Mesothelial cell of epicardium (in vitro differentiated cells): ENCODE measurements at regions not wholly inside any gene's neighbourhood (a gene's known extent, or its start where the extent isn't known, plus 50 kb on each side); places are given as distances from the start of the nearest gene placed in this dataset.
A peak's percentile ranks its signal among the peaks of the same experiment; 100 is the strongest.
"Not testable (repeated sequence)": the region's sequence is repeated elsewhere in the genome, so short reads cannot be mapped to it uniquely, and the experiment has no call there.

Experiments used
- DNase-seq, 2 experiments: peaks; one replicate each; pipeline ENCODE4 v3.0.0; 2021; ENCODE audit warnings: low spot score in 2 of 2; ENCODE audit not compliant: unreplicated experiment in 2 of 2
- H3K27ac Mint-ChIP-seq: 2 replicates; pipeline ENCODE4 v1.8.0; 2021; ENCODE audit warnings: mixed read lengths
- H3K27me3 Mint-ChIP-seq: 2 replicates; pipeline ENCODE4 v1.8.0; 2021; ENCODE audit warnings: low read depth, mixed read lengths
- H3K36me3 Mint-ChIP-seq: 2 replicates; pipeline ENCODE4 v1.8.0; 2021; ENCODE audit warnings: mixed read lengths
- H3K4me1 Mint-ChIP-seq: 2 replicates; pipeline ENCODE4 v1.8.0; 2021; ENCODE audit warnings: mixed read lengths
- H3K4me3 Mint-ChIP-seq: 2 replicates; pipeline ENCODE4 v1.8.0; 2021; ENCODE audit warnings: mild to moderate bottlenecking, moderate library complexity, mixed read lengths
- H3K9me3 Mint-ChIP-seq: 2 replicates; pipeline ENCODE4 v1.8.0; 2021; ENCODE audit warnings: mixed read lengths
- TF ChIP-seq, protein P1 (sequence below): fragments of 200-600 bp; sonication (generic); IDR thresholded peaks from one replicate; pipeline ENCODE4 v1.5.0; 2021; ENCODE audit warnings: antibody characterized with exemption; ENCODE audit not compliant: unreplicated experiment

- peaks cover 2% of the 10 kb centered on the region for H3K36me3 Mint-ChIP-seq
- no peak overlapping the region for H3K4me3 Mint-ChIP-seq
- no peaks in the 10 kb centered on the region for H3K27me3 Mint-ChIP-seq
- TF ChIP-seq, protein P1, sequence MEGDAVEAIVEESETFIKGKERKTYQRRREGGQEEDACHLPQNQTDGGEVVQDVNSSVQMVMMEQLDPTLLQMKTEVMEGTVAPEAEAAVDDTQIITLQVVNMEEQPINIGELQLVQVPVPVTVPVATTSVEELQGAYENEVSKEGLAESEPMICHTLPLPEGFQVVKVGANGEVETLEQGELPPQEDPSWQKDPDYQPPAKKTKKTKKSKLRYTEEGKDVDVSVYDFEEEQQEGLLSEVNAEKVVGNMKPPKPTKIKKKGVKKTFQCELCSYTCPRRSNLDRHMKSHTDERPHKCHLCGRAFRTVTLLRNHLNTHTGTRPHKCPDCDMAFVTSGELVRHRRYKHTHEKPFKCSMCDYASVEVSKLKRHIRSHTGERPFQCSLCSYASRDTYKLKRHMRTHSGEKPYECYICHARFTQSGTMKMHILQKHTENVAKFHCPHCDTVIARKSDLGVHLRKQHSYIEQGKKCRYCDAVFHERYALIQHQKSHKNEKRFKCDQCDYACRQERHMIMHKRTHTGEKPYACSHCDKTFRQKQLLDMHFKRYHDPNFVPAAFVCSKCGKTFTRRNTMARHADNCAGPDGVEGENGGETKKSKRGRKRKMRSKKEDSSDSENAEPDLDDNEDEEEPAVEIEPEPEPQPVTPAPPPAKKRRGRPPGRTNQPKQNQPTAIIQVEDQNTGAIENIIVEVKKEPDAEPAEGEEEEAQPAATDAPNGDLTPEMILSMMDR = no peak
- H3K4me1 Mint-ChIP-seq = peaks cover 43% of the 10 kb centered on the region
- DNase-seq = no peak
- peaks cover 2% of the 10 kb centered on the region for H3K9me3 Mint-ChIP-seq
- no peak overlapping the region for H3K27ac Mint-ChIP-seq
Measured at GRCh38 chr11:103737037-103737622, 299.3 kb upstream of the DDI1 start.

DNA sequence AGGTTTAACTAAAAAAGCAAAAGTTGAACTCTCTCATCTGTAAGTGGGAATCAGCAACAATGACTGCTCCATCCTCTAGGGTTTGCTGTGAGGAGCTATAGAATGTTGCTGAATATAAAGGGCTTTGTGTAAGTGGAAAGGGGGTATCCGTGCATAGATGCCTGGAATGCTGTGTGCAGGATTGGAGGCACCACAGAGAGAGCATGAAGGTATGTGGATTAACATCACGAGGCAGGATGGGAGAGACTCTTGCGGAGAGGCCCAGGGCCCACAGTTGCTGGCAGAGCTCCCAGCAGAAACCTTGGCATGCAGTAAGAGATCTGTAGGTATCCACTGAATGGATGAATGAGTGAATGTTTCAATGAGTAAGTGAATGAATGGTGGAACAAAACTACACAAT is 298.7 kb upstream of the DDI1 start:
- H3K27ac Mint-ChIP-seq = no peak overlapping the region
- H3K36me3 Mint-ChIP-seq = peaks cover 2% of the 10 kb centered on the region
- no peak overlapping the region for H3K4me3 Mint-ChIP-seq
- peaks cover 43% of the 10 kb centered on the region for H3K4me1 Mint-ChIP-seq
- TF ChIP-seq, protein P1 = no peak
- no peak for DNase-seq
- no peaks in the 10 kb centered on the region for H3K27me3 Mint-ChIP-seq
- H3K9me3 Mint-ChIP-seq = peaks cover 3% of the 10 kb centered on the region

DNA sequence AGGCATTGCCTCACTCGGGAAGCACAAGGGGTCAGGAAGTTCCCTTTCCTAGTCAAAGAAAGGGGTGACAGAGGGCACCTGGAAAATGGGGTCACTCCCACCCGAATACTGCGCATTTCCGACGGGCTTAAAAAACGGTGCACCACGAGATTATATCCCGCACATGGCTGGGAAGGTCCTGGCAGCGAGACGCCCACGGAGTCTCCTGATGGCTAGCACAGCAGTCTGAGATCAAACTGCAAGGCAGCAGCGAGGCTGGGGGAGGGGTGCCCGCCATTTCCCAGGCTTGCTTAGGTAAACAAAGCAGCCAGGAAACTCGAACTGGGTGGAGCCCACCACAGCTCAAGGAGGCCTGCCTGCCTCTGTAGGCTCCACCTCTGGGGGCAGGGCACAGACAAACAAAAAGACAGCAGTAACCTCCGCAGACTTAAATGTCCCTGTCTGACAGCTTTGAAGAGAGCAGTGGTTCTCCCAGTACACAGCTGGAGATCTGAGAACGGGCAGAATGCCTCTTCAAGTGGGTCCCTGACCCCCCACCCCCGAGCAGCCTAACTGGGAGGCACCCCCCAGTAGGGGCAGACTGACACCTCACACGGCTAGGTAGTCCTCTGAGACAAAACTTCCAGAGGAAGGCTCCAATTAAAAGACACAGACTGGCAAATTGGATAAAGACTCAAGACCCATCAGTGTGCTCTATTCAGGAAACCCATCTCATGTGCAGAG is 297.2 kb upstream of the DDI1 start:
- not testable (repeated sequence) for H3K9me3 Mint-ChIP-seq, H3K27me3 Mint-ChIP-seq, H3K36me3 Mint-ChIP-seq, DNase-seq
- H3K27ac Mint-ChIP-seq = peak overlapping the region; percentile 30
- H3K4me1 Mint-ChIP-seq = peaks cover 37% of the 10 kb centered on the region
- peak overlapping the region; percentile 56 for H3K4me3 Mint-ChIP-seq

GRCh38 chr11:103744496-103745153 is 291.8 kb upstream of the DDI1 start:
- TF ChIP-seq, protein P1 = no peak
- Mint-ChIP-seq H3K9me3 (peaks cover 38% of the 10 kb centered on the region), H3K4me1 (peaks cover 1% of the 10 kb centered on the region), H3K4me3 (no peak overlapping the region), H3K36me3 (peaks cover 25% of the 10 kb centered on the region), H3K27me3 (no peaks in the 10 kb centered on the region), H3K27ac (no peak overlapping the region)
- DNase-seq = no peak

GRCh38 chr11:103749158-103749557 is 287.3 kb upstream of the DDI1 start:
- no peaks in the 10 kb centered on the region for H3K4me1 Mint-ChIP-seq
- no peaks in the 10 kb centered on the region for H3K27me3 Mint-ChIP-seq
- peaks cover 23% of the 10 kb centered on the region for H3K36me3 Mint-ChIP-seq
- H3K4me3 Mint-ChIP-seq = no peak overlapping the region
- DNase-seq = no peak
- TF ChIP-seq, protein P1 = no peak
- H3K27ac Mint-ChIP-seq = no peak overlapping the region
- H3K9me3 Mint-ChIP-seq = peaks cover 31% of the 10 kb centered on the region

DNA sequence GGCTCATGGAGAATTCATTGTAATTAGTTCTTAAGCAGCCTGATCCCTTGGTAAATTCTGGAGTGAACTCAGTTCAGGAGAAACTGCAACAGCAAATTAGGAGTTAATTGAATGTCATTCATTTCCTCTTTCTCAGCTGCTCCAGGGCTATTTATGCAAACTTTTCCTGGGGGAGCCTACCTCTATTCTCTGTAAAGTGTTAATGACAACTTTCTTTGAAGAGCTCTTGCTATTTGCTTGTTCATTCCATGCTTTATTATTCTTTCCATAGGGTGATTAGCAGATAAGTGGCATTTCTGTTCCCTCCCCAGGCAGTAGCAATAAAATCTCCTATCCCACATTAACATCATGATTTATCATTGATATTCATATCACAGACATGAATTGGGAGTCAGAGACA is 267.6 kb upstream of the DDI1 start:
- DNase-seq = no peak
- Mint-ChIP-seq H3K36me3 (no peaks in the 10 kb centered on the region), H3K27me3 (no peaks in the 10 kb centered on the region), H3K4me1 (no peaks in the 10 kb centered on the region), H3K27ac (no peak overlapping the region), H3K9me3 (peaks cover 6% of the 10 kb centered on the region), H3K4me3 (no peak overlapping the region)
- TF ChIP-seq, protein P1 = no peak
